ENCODE measurements at regions not wholly inside any gene's neighbourhood (a gene's known extent, or its start where the extent isn't known, plus 50 kb on each side); places are given as distances from the start of the nearest gene placed in this dataset.
"Not testable (repeated sequence)": the region's sequence is repeated elsewhere in the genome, so short reads cannot be mapped to it uniquely, and the experiment has no call there.

DNA sequence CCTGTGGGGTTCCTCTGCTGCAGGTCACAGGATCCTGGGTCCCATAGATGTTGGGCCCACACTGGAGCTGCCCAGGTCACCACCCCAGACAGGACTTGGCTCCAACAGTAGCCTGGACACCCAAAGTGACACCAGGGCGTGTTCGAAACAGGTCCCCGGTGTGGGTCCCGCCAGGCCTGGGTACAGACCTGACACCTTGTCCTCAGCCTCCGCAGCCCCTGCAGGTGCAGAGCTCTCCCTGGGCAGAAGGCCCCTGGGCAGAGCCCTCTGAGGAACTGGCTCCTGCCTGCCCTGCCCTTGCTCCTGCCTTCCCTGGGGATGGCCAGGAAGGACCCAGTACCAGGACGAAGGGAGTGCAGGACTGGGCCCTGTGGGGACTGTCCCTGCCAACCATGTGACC is 50.3 kb upstream of the GOLGA6L6 start:
- H3K27ac ChIP-seq (ENCODE audit: low read depth in 1 of 2, low read length in 2 of 2); H3K79me2 ChIP-seq (ENCODE audit: insufficient read depth, low read length); H3K9me3 ChIP-seq (replicated peaks in 1 of 2; ENCODE audit: control insufficient read depth in 1 of 2, insufficient read depth in 1 of 2, low read length in 2 of 2); H2AFZ ChIP-seq (ENCODE audit: insufficient read depth, low read depth, low read length, poor library complexity, severe bottlenecking); H3K9me3 Mint-ChIP-seq; DNase-seq; H4K20me1 ChIP-seq (ENCODE audit: insufficient read depth, low read length); H3K4me2 ChIP-seq (replicated peaks; ENCODE audit: extremely low read depth, low read length, poor library complexity, severe bottlenecking); H3K36me3 ChIP-seq (replicated peaks in 1 of 2; ENCODE audit: control insufficient read depth in 1 of 2, insufficient read depth in 2 of 2, low read length in 2 of 2); H3K4me1 Mint-ChIP-seq; H3K27me3 Mint-ChIP-seq (ENCODE audit: low read depth in 3 of 3); H3K4me3 ChIP-seq (replicated peaks in 1 of 3; ENCODE audit: low read depth in 2 of 3, low read length in 3 of 3); intact Hi-C loops (cut with micrococcal nuclease); H3K9ac ChIP-seq (ENCODE audit: insufficient read depth, low read length, poor library complexity, severe bottlenecking); H3K4me3 Mint-ChIP-seq; H3K27me3 ChIP-seq (ENCODE audit: control insufficient read depth in 2 of 2, insufficient read depth in 2 of 2, low read length in 2 of 2); H3K36me3 Mint-ChIP-seq; H3K4me1 ChIP-seq (ENCODE audit: control insufficient read depth in 1 of 2, insufficient read depth in 2 of 2, low read length in 2 of 2); H3K27ac Mint-ChIP-seq: not testable (repeated sequence)
- WGBS (ENCODE audit: insufficient coverage): 96% methylated on average over 5 of the region's 6 CpGs
